ENCODE measurements at regions not wholly inside any gene's neighbourhood (a gene's known extent, or its start where the extent isn't known, plus 50 kb on each side); places are given as distances from the start of the nearest gene placed in this dataset.
A peak's percentile ranks its signal among the peaks of the same experiment; 100 is the strongest.

DNA sequence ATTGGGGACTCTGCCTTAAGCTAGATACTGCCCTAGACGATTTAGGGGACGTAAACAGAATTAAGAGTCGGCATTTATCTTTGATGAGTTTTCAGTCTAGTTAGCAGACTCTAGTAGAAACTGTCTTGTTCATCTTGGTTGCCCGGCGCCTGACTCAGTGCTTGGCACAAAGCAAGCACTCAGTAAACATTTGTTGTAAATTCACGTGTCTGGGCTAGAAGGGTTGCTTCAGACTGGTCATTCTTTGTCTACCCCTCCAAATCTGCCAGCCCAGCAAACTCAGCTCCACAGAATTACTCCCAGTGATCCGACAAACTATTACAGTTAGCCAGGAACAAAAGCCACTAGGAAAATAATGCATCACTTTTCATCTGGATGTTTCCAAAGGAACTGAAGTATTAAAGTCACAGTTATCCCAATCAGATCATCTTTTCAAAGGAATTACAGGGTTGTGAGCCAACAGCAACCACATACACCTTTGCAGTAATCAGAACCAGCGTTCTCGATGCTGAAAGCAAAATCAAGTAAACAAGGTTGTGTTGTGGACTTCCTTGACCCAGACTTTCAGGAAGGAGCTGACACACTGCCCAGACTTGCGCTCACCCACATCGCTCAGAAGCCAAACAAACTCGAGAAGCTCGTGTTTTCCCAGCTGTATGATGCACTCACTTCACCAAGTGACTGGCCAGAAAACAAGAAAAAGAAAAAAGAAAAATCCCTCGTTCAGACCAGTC, 66.5 kb upstream of the GADD45A start:
- DNase-seq = peak; percentile 62

- no peak for DNase-seq
These were observed 65.9 kb upstream of the GADD45A start for GRCh38 chr1:67619080-67619479.

DNA sequence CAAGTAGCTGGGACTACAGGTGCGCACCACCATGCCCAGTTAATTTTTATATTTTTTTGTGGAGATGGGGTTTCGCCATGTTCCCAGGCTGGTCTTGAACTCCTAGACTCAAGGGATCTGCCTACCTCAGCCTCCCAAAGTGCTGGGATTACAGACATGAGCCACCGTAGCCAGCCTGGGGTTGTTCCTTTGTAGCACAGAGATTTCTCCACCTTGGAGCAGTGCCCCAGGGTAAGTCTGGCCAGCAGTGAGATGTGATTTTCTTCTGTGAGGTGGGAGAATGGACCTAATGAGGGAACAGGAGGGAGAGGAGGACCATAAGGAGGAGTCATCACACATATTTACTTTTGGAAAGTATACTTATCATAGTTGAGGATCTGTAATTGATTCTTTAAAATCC, 61.1 kb upstream of the GADD45A start:
- DNase-seq = no peak

DNA sequence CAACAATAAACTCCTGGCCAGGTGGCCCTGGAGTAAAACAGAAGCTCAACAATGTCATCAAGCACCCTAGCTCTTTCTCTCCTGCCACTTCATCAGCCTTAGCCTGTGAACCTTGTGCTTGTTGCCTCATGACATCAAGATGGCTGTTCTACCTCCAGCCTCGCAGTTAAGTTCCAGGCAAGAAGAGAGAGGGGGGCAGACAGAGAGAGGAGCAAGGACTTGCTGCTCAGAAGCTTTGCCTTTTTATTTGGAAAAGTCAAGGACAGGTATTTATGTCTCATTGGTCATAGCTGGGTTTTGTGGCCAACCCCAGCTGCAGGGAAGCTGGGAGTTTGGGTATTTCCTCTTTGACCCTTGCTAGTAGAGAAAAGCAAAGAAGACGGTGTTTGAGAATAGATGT, 60.3 kb upstream of the GADD45A start:
- DNase-seq = no peak

DNA sequence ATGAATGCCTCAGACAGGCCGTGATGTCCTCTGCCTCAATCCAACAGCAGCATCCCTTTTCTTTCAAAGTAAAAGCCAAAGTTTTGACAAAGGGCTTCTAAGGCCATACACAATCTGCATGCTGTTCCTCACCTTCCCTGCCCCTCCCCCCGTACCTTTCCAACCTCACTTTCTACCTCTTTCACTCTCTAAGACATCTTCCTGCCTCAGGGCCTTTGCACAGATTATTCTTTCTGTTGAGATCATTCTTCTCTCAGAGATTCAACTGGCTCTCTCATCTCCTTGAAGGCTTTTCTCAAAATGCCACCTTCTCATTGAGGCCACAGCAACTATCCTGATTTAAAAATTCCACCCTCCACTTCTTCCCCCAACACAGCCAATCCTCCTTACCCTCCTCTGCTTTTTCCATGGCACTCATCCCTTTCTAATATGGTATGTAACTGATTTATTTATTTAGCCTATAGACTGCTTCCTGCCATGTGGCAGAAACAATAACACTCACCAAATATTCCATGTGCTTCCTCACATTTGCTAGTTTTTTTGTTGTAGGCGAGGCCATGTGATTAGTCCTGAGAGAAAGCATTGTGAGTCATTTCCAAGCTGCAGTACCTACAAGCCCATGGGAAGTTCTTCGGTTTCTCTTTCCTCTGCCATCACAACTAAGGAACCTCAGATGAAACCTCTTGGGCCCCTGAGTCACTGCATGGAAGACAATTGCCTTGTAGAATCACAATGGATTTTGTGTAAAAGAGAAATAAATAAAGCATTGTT, 58.7 kb upstream of the GADD45A start:
- DNase-seq = peak; percentile 41

- no peak for DNase-seq
These were observed 58.2 kb upstream of the GADD45A start for GRCh38 chr1:67626861-67627235.

DNA sequence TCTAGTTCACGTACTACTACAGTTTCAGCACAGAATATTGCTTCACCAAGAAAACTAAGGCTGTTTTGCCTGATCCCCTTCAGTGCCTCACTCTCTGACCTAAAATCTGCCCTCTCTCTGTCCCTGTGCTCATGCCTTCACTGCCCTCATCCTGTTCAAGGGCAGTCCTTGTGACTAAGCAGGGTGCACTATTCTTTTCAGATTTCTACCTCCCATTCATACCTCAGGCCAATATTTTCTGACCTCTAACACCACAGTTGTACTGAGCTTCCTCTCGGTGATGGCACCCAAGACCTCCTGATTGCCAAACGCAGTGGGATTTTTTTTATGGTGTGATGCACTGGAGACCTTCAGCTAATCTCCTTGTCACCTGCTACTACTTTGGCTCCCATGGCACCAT, 57.7 kb upstream of the GADD45A start:
- no peak for DNase-seq

- no peak for DNase-seq
These were observed 57.1 kb upstream of the GADD45A start for GRCh38 chr1:67627906-67628305.

DNA sequence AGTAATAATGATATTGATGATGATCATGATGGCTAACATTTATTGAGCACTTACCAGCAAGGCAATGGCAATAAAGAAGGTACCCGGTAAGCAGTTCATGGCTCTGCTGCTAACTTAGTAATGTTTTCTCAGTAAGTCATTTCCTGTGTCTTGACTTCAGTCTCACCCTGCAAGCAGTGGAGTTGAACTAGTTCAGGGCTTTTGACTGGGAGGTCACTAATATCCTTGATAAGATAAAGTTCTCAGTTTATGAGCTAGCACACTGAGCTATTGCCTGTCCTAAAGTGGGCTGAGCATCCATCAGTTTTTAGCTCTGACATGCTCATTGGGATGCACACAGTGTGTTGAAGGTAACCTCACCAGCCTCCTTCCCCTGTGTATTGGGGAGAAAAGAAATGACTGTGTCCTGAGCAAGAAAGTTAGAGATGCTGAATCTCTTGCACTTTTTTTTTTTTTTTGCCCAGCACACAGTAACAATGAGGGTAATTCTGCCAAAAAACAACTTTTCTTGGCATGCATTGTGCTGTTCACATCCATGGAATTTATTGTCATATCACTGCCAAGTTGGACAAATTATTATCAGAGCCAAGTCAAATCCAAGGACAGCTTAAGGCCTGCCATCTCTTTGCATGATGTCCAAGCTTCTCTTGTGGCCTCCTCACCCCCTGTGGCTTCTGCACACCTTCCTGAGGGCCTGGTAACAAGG, 55.5 kb upstream of the GADD45A start:
- DNase-seq = no peak

- no peak for DNase-seq
These were observed 54.5 kb upstream of the GADD45A start for GRCh38 chr1:67630438-67631045.

- no peak for DNase-seq
These were observed 52.6 kb upstream of the GADD45A start for GRCh38 chr1:67632356-67632755.

DNA sequence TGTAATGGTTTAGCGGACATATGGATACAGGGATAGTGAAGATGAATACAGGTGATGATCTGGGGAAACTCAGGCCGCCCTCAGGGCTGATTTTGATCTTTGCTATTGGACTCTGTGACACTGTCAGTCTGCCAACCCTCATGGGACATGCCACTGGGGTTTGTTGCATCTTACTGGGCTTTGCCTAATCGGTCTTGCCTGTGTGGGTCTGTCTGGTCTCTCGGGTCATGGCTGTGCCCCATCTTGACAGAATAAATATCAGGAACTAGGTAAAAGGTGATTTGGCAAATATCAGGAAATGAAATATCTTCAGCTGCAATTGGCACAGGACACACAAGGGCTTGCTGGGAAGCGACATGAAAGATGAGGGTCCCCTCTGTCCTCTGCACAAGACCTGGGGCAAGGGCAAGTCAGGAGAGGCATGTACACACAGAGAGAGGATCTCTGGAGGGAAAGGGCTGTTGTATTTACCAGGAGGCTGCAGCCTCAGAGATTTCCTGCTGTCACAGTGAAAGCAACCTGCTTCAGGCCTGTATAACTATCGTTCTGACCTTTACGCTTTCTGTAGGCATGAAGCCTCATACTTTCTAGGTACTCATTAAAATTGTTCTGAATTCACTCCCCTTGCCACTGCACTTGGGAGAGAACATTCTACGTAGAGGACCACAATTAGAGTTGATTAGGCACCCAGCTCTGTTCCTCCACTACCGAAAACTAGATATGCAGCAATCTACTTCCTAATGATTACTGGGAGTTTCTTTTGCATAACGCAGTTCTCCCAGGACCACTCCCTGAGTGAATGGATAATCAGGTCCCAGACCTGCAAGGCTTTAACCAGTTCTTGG, 52.0 kb upstream of the GADD45A start:
- DNase-seq = no peak

DNA sequence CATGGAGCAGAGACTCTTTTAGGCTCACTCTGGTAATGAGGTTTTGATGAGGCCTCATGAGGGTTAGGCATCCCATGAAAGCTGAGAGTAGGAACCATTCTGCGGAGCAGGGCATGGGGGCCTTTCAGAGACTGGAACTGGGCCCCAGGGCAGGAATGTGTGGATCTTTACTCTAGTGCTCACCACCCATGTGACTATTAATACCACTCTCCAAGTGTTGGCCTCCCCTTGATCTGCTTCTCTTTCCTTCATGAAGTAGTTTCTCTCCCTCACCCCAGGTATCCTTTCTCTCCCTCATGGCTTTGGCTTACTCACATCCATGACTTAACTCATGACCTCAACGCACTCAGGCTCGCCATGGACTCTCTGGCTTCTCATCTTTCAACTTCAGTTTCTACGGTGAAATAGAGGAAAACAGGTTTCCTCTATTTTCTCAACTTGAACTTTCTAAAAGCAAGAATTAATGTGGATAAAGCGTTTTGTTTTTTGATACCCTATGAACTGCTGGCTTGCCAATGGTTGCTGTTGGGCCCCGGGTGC, 50.5 kb upstream of the GADD45A start:
- DNase-seq = no peak

GRCh38 chr1:67635055-67635809, 49.8 kb upstream of the GADD45A start:
- DNase-seq = no peak
